NCI-H1694 treated with DMSO at 0.1 percent for 48 hours (cell line): ENCODE measurements at regions not wholly inside any gene's neighbourhood (a gene's known extent, or its start where the extent isn't known, plus 50 kb on each side); places are given as distances from the start of the nearest gene placed in this dataset.

Source experiments
- DNase-seq: peaks from one replicate; lab custom pipeline; 2025; lab: John Stamatoyannopoulos, UW

DNA sequence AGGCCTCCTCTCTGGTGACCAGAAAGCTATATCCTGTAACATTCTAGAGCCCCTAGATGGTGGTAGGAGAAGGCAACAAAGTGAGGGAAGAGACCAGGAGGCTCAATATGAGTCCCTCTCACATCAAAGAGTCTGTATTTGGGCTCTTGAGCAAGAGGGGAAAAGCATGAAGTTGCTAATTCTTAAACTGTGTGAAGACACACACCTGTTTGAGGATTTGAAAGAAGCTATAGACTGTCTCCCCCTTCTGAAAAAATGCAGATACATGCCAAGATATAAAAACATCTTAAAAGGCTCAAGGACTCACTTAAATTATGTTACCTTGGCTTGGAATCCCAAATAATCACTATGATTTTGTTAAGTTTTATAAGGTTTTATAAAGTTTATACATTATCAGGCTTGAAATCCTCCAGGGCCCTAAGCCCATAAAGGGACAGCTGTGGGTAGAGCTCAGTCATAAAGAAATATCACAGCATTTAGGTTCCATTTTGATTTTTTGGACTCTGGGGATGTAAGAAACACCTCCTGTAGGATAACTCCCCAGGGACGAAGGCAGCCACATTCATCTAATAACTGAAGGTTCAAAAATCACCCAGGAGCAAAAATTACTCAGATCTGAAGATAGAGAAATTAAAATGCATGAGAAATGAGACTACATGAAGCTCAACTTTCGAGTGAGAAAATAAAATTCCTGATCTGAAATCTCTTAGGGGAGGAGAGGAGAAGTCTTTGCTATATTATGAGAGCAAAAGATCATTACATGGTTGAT, 136.1 kb upstream of the LGALSL start:
- DNase-seq: no peak

GRCh38 chr2:64318476-64318748, 135.6 kb upstream of the LGALSL start:
- DNase-seq: no peak

DNA sequence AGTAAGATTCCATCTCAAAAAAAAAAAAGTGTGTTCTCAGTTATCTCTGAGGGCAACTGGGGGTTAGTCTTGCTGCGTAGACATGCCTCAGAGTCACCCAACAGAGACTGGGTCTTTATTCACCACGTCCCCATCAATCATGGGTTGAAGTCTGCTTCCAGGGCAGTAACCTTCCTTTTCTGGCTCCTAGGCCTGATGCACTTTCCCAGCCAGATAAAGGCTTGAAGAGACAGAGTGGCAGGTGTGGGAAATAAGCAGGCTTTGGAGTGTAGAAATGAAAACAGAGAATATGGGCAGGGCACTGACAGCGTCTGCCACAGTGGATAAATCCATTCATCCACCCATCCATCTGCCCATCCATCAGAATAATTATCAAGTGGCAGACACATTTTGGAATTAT, 134.1 kb upstream of the LGALSL start:
- DNase-seq: no peak

DNA sequence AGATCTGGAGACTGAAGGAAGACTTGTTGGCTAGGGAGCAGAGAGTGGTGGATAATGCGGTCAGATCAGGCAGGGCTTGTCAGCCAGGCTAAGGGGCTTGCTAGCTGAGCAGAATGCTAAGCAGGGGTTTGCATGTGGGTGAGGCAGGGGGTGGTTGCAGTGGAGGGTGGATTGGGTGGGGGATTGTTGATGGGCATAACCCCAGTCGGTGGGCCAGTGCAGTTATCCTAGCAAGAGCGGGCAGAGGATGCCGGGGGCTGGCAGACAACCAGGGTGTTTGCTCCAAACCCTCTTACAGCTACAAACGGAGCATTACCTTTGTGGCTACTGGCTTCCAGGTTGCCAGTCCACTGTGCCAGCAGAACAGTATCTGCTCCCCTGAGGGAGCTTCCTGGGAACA, 131.5 kb upstream of the LGALSL start:
- DNase-seq: no peak

GRCh38 chr2:64323197-64323596, 130.8 kb upstream of the LGALSL start:
- DNase-seq: no peak

DNA sequence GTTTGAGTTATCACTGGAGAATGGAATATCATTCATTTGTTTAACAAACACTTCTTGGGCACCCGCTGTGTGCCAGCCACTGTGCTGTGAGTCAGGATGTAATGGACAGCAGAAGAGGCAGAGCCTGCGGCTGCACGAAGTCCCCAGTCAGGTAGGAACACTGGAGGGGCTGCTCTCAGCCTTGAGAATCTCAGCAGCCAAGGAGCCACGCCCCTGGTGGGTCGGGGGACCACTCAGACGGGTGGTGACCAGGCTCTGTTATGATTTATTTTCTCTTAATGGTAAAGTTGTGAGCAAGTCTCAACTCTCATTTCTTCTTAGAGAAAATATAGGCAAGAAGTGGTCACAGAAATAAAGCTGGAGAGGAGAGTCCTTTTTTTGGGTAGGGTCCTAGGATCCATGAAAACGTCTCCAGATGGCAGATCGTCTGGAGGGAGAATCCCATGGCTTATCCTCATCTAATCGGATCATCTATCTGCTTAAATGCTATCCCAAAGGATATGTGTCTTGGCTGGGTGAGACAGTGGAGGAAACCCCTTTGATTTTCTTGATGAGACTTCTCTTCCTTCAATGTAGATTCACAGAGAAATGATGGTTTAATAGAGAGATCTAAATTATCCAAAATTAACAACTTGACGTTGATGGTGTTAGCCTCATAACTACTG, 129.1 kb upstream of the LGALSL start:
- no peak for DNase-seq

GRCh38 chr2:64325477-64325851, 128.5 kb upstream of the LGALSL start:
- no peak for DNase-seq

- no peak for DNase-seq
These were observed 127.9 kb upstream of the LGALSL start for GRCh38 chr2:64325852-64326577.

DNA sequence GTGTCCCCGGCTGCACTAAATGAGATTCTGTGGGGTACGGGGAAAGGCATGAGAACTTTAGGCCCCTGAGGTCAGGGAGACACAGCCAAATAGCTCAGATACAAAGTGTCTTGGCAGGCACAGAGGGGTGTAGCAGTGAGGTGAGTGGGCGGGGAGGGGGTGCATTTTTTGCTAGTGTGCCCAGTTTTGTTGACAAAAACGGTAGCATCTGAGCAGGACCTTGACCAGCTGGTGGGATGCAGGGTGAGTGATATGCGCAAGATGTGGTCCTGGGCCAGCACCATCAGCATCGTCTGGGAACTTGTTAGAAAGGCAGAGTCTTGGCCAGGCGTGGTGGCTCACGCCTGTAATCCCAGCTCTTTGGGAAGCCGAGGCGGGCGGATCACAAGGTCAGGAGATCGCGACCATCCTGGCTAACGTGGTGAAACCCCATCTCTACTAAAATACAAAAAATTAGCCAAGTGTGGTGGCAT, 127.3 kb upstream of the LGALSL start:
- DNase-seq: no peak

- DNase-seq: no peak
These were observed 126.8 kb upstream of the LGALSL start for GRCh38 chr2:64327129-64327509.

- DNase-seq: no peak
These were observed 126.2 kb upstream of the LGALSL start for GRCh38 chr2:64327510-64328414.

- no peak for DNase-seq
These were observed 125.6 kb upstream of the LGALSL start for GRCh38 chr2:64328415-64328722.

GRCh38 chr2:64328756-64329155, 125.2 kb upstream of the LGALSL start:
- no peak for DNase-seq

DNA sequence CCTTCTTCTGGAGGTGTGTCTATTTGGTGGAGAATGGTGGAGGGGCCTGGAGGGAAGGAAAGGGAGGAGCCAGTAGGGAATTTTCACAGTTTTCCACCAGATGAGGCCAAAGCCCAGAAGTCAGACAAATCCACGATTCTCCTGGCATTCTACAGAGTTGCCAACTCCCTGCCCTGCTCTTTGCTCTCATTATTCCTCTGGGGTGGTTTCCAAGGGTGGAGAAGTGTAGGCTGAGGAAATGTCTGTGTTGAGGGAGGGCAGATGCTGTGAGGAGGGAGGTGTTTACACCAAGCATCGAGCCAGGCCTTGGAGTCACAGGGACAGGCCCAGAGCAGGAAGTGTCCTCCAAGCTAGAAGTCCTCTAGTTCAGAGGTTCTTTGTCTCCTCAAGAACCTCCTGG, 124.1 kb upstream of the LGALSL start:
- DNase-seq: no peak

DNA sequence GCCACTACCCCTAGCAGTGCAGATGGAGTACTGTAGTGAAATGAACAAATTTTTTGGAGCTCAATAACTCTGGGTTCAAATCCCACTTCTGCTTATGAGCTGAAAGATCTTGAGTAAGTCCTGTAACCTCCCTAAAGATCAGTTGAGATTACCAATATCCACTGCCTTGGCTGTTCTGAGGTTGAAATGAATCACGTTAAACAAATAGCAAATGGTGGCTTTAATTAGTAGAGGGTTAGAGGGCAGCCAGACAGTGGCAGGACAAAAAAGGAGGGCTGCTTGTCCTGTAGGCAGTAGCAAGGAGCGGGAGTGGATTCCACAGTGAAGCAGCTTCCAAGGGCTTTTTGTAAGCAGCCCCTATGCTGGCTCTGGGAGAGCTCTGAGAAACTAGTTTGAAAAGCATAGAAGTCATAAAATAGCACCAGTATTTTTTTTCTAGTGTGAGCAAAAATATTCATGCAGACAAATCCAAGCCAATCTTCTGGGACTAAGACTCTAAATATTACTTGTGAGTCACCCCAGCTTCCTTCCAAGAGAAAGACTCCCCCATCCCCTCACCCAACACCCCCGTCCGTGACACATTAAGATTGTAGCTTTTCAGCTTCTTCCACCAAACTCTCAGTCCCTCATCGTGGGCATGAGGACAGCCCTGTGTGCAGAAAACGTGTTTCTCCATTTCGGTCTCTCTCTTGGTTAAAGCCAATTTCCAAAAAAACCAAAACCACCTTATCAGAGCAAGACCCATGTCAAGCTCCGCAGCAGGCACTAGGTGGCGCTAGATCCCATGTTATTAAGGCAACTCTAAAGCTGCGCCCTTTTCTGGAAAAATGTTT, 123.5 kb upstream of the LGALSL start:
- peak; percentile 93 for DNase-seq

DNA sequence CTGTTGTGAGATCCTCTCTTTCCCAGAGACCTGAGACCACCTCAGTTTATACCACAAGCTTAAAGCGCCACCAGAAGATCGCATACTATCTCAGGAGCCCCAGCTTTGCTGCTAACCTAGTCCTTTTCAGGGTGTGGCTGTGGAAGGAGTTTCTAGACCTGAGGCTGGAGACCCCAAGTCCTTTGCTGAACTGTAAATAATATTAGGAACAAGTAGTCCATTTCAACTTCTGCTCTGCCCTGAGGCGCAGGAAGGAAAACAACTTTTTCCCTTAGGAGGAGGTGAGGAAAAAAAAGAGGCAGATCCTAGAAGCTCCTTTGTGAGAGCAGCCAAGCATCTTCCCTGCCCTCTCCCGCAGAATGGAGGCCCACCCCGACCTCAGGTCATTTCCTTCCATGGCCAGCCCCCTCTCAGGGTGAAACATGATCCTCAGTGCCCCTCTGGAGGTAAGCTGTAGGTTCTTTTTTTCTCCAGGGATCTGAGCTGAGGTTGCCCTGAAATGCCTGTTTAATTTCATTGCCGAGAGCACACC, 122.8 kb upstream of the LGALSL start:
- DNase-seq: no peak

DNA sequence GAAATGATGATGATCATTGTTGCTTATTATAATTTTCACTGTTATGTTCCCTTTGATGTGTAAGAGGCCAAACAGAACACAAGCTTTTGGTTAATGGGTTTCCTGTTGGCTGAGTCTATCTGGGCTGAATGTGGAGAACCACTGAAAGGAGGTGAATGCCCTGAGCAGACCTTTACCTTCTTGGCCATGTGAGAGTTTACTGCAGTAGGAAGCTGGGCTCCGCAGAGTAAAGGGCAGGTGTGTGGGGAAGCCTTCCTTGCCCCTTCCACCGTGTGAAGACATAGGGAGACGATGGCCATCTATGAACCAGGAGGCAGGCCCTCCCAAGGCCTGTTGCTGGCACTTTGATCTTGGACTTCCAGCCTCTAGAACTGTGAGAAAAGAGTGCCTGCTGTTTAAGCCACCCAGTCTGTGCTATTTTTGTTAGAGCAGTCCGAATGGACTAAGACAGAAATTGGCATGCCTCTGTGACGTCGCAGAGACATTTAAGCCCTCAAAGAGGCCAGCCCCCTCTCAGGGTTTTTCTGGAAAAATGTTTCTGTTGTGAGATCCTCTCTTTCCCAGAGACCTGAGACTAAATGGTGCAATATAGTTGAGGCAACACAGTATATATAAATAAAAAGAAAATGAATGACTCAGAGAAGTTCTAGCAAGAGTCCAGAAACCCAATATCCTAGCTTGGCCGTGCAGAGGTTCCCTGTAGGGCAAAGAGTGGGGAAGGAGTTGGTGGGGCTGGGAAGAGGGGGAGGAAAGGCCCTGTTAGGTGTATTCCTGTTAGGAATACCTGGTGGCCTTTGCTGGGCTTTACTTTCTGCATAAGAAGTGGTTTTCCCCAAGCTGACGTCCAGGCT, 121.9 kb upstream of the LGALSL start:
- no peak for DNase-seq

GRCh38 chr2:64336171-64336570, 117.8 kb upstream of the LGALSL start:
- DNase-seq: no peak

- DNase-seq: no peak
These were observed 116.6 kb upstream of the LGALSL start for GRCh38 chr2:64337314-64337713.

DNA sequence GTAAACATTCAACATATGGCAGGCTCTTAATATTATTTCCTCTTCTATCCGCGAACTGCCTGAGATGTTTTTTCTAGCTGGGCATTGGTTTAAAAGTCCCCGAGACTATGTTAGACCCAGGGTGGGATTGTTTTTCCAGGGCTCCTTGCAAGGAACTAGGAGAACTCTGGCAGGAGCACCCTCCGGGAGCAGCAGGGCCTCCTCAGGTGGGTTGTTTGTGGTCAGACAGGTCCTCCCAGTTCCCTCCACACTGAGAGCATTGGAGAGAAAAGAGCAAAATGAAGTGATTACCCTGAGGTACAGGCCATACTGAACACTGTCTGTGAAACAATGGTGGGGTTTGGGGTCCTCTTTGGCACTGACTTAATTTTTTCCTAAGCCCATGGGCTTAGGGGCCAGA, 115.9 kb upstream of the LGALSL start:
- DNase-seq: no peak
